DND-41 (cell line): ENCODE measurements at regions not wholly inside any gene's neighbourhood (a gene's known extent, or its start where the extent isn't known, plus 50 kb on each side); places are given as distances from the start of the nearest gene placed in this dataset.
A peak's percentile ranks its signal among the peaks of the same experiment; 100 is the strongest.

Experiments used
- CTCF ChIP-seq: IDR thresholded peaks from 2 replicates; pipeline ENCODE4 v1.5.1; 2012; ENCODE audit warnings: borderline replicate concordance, low read length, moderate library complexity, mild to moderate bottlenecking; ENCODE audit not compliant: poor library complexity, severe bottlenecking; ENCODE audit errors: extremely low read depth
- EZH2 ChIP-seq: IDR thresholded peaks from 3 replicates; pipeline ENCODE4 v1.6.1; 2012; ENCODE audit warnings: borderline replicate concordance, low read depth, mild to moderate bottlenecking, moderate library complexity, low read length, inconsistent platforms; ENCODE audit not compliant: severe bottlenecking

DNA sequence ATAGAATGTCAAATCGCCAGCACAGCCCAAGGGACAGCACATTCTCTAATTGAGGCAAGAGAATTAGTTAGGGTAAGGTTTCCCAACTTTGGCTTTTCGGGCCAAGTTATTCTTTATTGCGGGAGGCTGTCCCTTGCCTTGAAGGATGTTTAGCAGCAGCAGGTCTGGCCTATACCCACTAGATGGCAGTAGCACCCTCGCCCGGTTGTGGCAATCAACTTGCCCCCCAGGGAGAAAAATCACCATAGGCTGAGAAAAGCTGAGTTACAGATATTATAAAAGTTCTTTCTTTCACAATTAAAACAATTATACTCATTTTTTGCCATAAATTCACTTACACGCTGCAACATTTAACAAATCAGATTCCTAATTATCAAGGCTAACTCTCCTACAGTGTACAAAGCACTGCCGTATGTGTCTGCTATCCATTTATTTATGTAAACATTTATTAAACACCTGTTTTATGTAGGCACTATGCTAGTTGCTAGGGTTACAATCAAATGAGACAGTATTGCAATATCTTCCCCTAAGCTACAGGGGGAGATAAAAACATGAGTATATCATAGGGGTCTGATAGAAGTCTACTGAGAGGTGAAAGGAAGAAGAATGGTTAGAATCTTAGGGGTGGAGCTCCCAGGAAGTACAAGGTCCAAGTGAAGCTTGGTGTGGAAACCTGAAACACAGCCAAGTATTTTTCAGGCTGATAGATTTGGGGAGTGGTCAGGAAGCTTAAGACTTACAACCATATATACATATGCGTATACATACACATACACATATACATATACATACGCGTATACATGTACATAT is 452.3 kb downstream of the RAB38 start:
- TF ChIP-seq CTCF (peak; percentile 77), EZH2 (no peak)
